ENCODE measurements at regions not wholly inside any gene's neighbourhood (a gene's known extent, or its start where the extent isn't known, plus 50 kb on each side); places are given as distances from the start of the nearest gene placed in this dataset.

DNA sequence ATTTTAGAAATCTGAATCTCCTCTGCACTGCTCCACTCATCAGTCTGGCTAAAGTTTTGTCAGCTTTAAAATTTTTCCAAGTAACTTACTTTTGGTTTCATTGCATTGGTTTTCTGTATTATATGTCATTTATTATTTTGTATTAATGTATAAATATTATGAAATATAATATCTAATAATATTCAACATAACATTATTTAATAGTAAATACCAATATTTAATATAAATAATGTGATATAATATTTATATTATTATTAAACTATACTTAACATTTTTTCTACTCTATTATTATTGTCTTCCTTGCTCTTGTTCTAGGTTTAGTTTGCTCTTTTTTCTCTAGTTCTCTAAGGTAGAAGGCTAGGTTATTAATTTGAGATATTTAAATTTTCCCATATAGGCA is 512.1 kb downstream of the AACS start:
- Mint-ChIP-seq H3K9me3 (peaks cover 52% of the 10 kb centered on the region), H3K4me3 (no peak overlapping the region), H3K36me3 (ENCODE audit: low read depth) (no peaks in the 10 kb centered on the region), H3K4me1 (ENCODE audit: low read depth) (no peaks in the 10 kb centered on the region), H3K27me3 (ENCODE audit: insufficient read depth) (no peaks in the 10 kb centered on the region), H3K27ac (no peak overlapping the region)
- TF ChIP-seq, protein P1, sequence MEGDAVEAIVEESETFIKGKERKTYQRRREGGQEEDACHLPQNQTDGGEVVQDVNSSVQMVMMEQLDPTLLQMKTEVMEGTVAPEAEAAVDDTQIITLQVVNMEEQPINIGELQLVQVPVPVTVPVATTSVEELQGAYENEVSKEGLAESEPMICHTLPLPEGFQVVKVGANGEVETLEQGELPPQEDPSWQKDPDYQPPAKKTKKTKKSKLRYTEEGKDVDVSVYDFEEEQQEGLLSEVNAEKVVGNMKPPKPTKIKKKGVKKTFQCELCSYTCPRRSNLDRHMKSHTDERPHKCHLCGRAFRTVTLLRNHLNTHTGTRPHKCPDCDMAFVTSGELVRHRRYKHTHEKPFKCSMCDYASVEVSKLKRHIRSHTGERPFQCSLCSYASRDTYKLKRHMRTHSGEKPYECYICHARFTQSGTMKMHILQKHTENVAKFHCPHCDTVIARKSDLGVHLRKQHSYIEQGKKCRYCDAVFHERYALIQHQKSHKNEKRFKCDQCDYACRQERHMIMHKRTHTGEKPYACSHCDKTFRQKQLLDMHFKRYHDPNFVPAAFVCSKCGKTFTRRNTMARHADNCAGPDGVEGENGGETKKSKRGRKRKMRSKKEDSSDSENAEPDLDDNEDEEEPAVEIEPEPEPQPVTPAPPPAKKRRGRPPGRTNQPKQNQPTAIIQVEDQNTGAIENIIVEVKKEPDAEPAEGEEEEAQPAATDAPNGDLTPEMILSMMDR (IDR thresholded peaks at IDR 0.05), result no peak
- no peak for DNase-seq

DNA sequence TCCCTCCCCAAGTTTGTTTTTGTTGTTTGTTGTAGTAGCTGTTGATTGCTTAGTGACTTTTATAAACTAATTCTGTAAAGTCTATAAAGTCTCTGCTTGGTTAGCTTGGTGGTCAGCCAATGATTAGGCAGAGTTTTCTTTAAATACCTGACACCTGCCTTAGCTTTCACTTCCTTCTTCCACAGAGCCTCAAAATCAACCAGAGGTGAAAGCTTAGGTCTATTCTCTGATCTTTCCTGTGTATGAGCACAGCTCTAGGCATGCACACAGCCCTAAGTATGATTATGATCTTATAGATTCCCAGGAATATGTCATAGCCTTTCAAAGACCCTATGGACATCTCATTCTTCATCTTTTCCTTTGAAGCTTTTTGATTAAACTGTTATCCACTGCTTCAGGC is 514.7 kb downstream of the AACS start:
- Mint-ChIP-seq H3K4me1 (ENCODE audit: low read depth) (no peaks in the 10 kb centered on the region), H3K36me3 (ENCODE audit: low read depth) (no peaks in the 10 kb centered on the region), H3K9me3 (peaks cover 64% of the 10 kb centered on the region)

DNA sequence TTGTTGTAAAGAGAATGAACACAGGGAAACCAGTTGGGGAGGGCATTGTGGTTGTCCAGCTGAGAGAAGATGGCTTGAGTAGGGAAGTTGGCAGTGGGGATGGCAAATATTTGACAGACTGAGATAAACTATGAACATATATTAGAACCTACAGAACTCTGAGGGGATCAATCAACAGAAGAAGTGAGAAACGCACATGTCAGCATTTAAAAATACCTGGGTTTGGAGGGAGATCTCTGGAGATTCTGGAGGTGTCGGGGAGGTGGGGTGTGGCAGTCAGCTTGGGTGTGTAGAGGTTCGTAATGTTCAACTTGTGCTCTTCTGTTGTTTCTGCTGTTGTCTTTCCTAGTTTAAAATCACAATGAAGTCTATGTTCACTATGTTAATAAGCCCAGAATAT is 517.8 kb downstream of the AACS start:
- no peak overlapping the region for H3K27ac Mint-ChIP-seq
- H3K27me3 Mint-ChIP-seq (ENCODE audit: insufficient read depth), result no peaks in the 10 kb centered on the region
- no peaks in the 10 kb centered on the region for H3K4me1 Mint-ChIP-seq (ENCODE audit: low read depth)
- H3K9me3 Mint-ChIP-seq, result peaks cover 74% of the 10 kb centered on the region
- TF ChIP-seq, protein P1 (IDR thresholded peaks at IDR 0.05), result no peak
- no peak overlapping the region for H3K4me3 Mint-ChIP-seq
- DNase-seq, result no peak
- H3K36me3 Mint-ChIP-seq (ENCODE audit: low read depth), result no peaks in the 10 kb centered on the region; the same call in 1 of the 2 replicates

More for the DNA sequence above, 514.7 kb downstream of the AACS start:
- TF ChIP-seq, protein P1 (IDR thresholded peaks at IDR 0.05), result no peak
- DNase-seq, result no peak
- H3K27ac Mint-ChIP-seq, result no peak overlapping the region
- no peaks in the 10 kb centered on the region for H3K27me3 Mint-ChIP-seq (ENCODE audit: insufficient read depth)
- no peak overlapping the region for H3K4me3 Mint-ChIP-seq

DNA sequence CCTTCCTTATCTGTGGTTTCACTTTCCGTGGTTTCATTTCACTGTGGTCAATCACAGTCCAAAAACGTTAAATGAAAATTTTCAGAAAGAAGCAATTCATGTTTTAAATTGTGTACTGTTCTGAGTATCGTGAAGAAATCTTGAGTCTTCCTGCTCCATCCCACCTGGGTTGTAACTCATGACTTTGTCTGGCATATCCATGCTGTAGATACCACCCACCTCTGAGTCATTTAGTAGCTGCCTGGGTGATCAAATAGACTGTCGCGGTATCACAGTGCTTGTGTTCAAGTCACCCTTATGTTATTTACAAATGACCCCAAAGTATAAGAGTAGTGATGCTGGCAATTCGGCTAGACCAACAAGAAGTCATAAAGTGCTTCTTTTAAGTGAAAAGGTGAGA is 521.2 kb downstream of the AACS start:
- Mint-ChIP-seq H3K27me3 (ENCODE audit: insufficient read depth) (no peaks in the 10 kb centered on the region), H3K4me1 (ENCODE audit: low read depth) (no peaks in the 10 kb centered on the region), H3K9me3 (peaks cover 62% of the 10 kb centered on the region), H3K36me3 (ENCODE audit: low read depth) (no peaks in the 10 kb centered on the region; the same call in 1 of the 2 replicates), H3K4me3 (no peak overlapping the region), H3K27ac (no peak overlapping the region)
- DNase-seq, result no peak
- TF ChIP-seq, protein P1 (IDR thresholded peaks at IDR 0.05), result no peak

DNA sequence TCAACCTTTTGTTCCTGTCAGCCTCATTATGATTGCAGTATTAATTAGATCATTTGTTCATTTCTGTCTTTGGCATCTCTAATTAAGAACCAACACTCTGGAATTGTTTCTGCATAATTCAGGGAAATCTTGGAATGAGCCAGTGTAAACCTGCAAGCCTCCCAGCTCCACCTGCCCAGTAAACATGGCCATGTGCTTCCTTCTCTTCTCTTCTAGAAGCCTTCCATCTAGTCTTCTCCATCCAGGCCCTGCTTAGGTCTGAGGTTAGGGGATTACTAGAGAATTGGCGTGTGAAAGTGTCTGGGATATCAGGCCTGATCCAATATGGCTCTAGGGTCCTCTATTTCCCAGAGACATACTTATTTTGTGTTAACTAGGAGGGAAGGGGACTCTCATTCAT is 528.0 kb downstream of the AACS start:
- Mint-ChIP-seq H3K27me3 (ENCODE audit: insufficient read depth) (no peaks in the 10 kb centered on the region; the same call in 1 of the 2 replicates), H3K9me3 (peaks cover 55% of the 10 kb centered on the region), H3K4me3 (no peak overlapping the region), H3K36me3 (ENCODE audit: low read depth) (no peaks in the 10 kb centered on the region), H3K27ac (no peak overlapping the region), H3K4me1 (ENCODE audit: low read depth) (no peaks in the 10 kb centered on the region)
- DNase-seq, result no peak
- TF ChIP-seq, protein P1 (IDR thresholded peaks at IDR 0.05), result no peak

DNA sequence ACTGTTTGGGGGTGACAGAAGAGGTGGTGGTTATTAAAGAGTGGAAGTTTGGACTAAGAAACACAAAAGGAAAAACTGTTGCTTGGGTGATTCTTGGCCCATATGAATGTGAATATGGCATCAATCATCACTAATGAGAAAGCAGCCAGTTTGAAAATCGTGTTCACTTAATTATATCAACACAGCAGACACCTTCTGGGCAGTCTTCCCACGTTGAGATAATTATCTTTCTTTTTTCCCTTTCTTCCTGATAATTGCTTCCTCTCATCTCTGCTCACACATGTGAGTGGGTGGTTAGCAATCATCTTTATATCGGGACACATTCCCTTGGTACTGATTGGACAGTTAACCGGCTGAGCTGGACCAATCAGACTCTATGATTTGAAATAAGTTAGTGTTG is 539.7 kb downstream of the AACS start:
- no peaks in the 10 kb centered on the region for H3K4me1 Mint-ChIP-seq (ENCODE audit: low read depth)
- no peak overlapping the region for H3K4me3 Mint-ChIP-seq
- H3K9me3 Mint-ChIP-seq, result peaks cover 52% of the 10 kb centered on the region
- H3K27me3 Mint-ChIP-seq (ENCODE audit: insufficient read depth), result no peaks in the 10 kb centered on the region
- TF ChIP-seq, protein P1 (IDR thresholded peaks at IDR 0.05), result no peak
- H3K27ac Mint-ChIP-seq, result no peak overlapping the region
- no peaks in the 10 kb centered on the region for H3K36me3 Mint-ChIP-seq (ENCODE audit: low read depth)
- DNase-seq, result no peak
